ENCODE measurements at regions not wholly inside any gene's neighbourhood (a gene's known extent, or its start where the extent isn't known, plus 50 kb on each side); places are given as distances from the start of the nearest gene placed in this dataset.

- DNase-seq, result no peak
- Histone ChIP-seq H4K91ac (ENCODE audit: insufficient read depth, low read depth, low read length) (no peak overlapping the region), H2BK20ac (ENCODE audit: low read depth, low read length) (no peak overlapping the region), H3K4ac (ENCODE audit: low read depth, low read length) (no peak overlapping the region), H4K5ac (ENCODE audit: low read depth, low read length) (no peak overlapping the region), H4K8ac (ENCODE audit: low read depth in 2 of 2, low read length in 2 of 2) (no peak overlapping the region), H3K4me3 (ENCODE audit: insufficient read depth, low read depth, low read length) (no peak overlapping the region), H3K27ac (ENCODE audit: insufficient read depth, low read length) (no peak overlapping the region), H4K20me1 (ENCODE audit: insufficient read depth, low read length) (no peaks in the 10 kb centered on the region), H3K79me1 (ENCODE audit: low read depth in 1 of 2, low read length in 2 of 2) (no peaks in the 10 kb centered on the region), H2AK5ac (ENCODE audit: low read depth, low read length) (no peak overlapping the region), H3K14ac (replicated peaks; ENCODE audit: low read depth, low read length) (no peak overlapping the region), H3K36me3 (ENCODE audit: control insufficient read depth, insufficient read depth, low read length) (no peaks in the 10 kb centered on the region), H2AK9ac (replicated peaks; ENCODE audit: low read depth, low read length, poor library complexity) (no peak overlapping the region), H3K27me3 (ENCODE audit: control insufficient read depth, insufficient read depth, low read length) (no peaks in the 10 kb centered on the region), H3K23ac (ENCODE audit: low read depth, low read length) (no peak overlapping the region), H3K9me1 (ENCODE audit: insufficient read depth, low read length) (no peaks in the 10 kb centered on the region), H3K4me1 (ENCODE audit: control insufficient read depth, insufficient read depth, low read length) (no peaks in the 10 kb centered on the region), H2AFZ (replicated peaks; ENCODE audit: low read length, poor library complexity) (no peak overlapping the region), H3K18ac (ENCODE audit: low read depth, low read length) (no peak overlapping the region), H2BK15ac (ENCODE audit: low read depth, low read length) (no peak overlapping the region), H3K4me2 (ENCODE audit: low read depth, low read length) (no peak overlapping the region), H3K9ac (ENCODE audit: low read depth, low read length) (no peak overlapping the region), H3K9me3 (ENCODE audit: control insufficient read depth, insufficient read depth, low read length) (peaks cover 25% of the 10 kb centered on the region), H2BK5ac (ENCODE audit: low read depth, low read length, poor library complexity, severe bottlenecking) (no peak overlapping the region), H3K56ac (ENCODE audit: extremely low read depth, insufficient read depth, low read length) (no peak overlapping the region), H2BK120ac (ENCODE audit: low read depth, low read length) (no peak overlapping the region)
- BruUV-seq (replicated peaks), result no TSS peak
- no peak for ATAC-seq (ENCODE audit: low read depth)
- dilution Hi-C loops (cut with HindIII; ENCODE audit: low sequenced_read_pairs, unreplicated experiment) (no loop called here), in situ Hi-C loops (cut with MboI; ENCODE audit: low sequenced_read_pairs) (no loop called here), intact Hi-C loops (cut with micrococcal nuclease) (no loop called here)
- TF ChIP-seq ELK1 (IDR thresholded peaks at IDR 0.05; ENCODE audit: borderline replicate concordance, low read depth, low read length), result no peak
- no peak for TF ChIP-seq CTCF (conservative IDR thresholded peaks at IDR 0.05; ENCODE audit: low read depth, low read length)
- TF ChIP-seq CEBPB (IDR thresholded peaks at IDR 0.05; ENCODE audit: low read depth, low read length), result no peak
- no peak for TF ChIP-seq BHLHE40 (IDR thresholded peaks at IDR 0.05; ENCODE audit: low read depth, low read length)
- TF ChIP-seq FOS (IDR thresholded peaks at IDR 0.05; ENCODE audit: low read depth, low read length), result no peak
- no peak for TF ChIP-seq MAZ (IDR thresholded peaks at IDR 0.05; ENCODE audit: borderline replicate concordance, low read depth, low read length)
- no peak for TF ChIP-seq RCOR1 (IDR thresholded peaks at IDR 0.05; ENCODE audit: insufficient replicate concordance, low read length)
- TF ChIP-seq MXI1 (IDR thresholded peaks at IDR 0.05; ENCODE audit: borderline replicate concordance, low read depth, low read length), result no peak
- no peak for TF ChIP-seq POLR2A (IDR thresholded peaks at IDR 0.05; ENCODE audit: low read depth, low read length)
- TF ChIP-seq CHD1 (IDR thresholded peaks at IDR 0.05; ENCODE audit: low read depth, low read length), result no peak
- TF ChIP-seq RFX5 (IDR thresholded peaks at IDR 0.05; ENCODE audit: low read depth, low read length), result no peak
- TF ChIP-seq MAFK (IDR thresholded peaks at IDR 0.05; ENCODE audit: low read depth, low read length), result no peak
- no peak for TF ChIP-seq NFE2L2 (IDR thresholded peaks at IDR 0.05; ENCODE audit: low read depth, low read length)
- no peak for TF ChIP-seq SMC3 (IDR thresholded peaks at IDR 0.05; ENCODE audit: low read depth, low read length)
- no peak for TF ChIP-seq USF2 (IDR thresholded peaks at IDR 0.05; ENCODE audit: low read depth, low read length)
- TF ChIP-seq RAD21 (IDR thresholded peaks at IDR 0.05; ENCODE audit: low read length), result no peak
- ChIA-PET POLR2A (ENCODE audit: unreplicated experiment) (no interaction called here), CTCF (interaction anchor here (0.7 kb wide), 1 partner anchor 13 kb away, joined by 3 read pairs; no protein-coding TSS in a partner anchor)
- 73% methylated on average over 10 of the region's 19 CpGs; no CpG with 5 or more reads in 1 of the 2 experiments for WGBS, 2 experiments (ENCODE audit: extremely low coverage in 2 of 2, insufficient read length in 1 of 2)
These were observed 285.3 kb upstream of the CDH4 start for GRCh38 chr20:60966766-60967165.
